ENCODE measurements at regions not wholly inside any gene's neighbourhood (a gene's known extent, or its start where the extent isn't known, plus 50 kb on each side); places are given as distances from the start of the nearest gene placed in this dataset.
A peak's percentile ranks its signal among the peaks of the same experiment; 100 is the strongest.
"Not testable (repeated sequence)": the region's sequence is repeated elsewhere in the genome, so short reads cannot be mapped to it uniquely, and the experiment has no call there.

DNA sequence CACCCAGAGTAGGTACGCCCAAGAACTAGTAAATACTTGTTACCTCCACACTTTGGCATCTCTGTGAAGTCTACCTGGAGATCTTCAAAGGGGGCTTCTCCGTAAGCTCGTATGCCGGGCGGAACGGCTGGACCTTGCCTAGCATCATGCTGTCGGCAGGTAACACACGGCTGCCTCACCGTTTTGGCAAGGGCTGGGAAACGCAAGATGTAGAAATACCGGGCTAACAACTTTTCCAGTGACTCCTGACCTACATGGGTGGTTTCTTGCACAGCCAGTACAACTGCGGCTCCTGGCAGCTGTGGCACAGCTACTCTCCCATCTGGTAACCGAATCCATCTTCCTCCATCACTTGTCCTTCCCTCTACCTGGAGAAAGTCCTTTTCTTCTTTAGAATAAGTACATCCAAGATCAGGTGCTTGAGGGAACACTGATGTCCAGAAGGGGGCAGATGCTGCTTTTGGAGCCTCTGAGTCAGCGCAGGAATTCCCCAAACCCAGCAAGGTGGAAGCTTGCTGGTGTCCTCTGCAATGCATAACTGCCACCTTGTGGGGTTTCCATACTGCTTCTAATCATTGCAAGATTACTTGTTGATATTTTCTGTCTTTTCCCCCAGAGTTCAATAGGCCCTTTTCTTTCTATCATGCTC, 59.7 kb upstream of the FRG2C start:
- not testable (repeated sequence) for H3K36me3 Mint-ChIP-seq (ENCODE audit: low read depth); H3K4me3 Mint-ChIP-seq; H3K9me3 Mint-ChIP-seq; H3K4me1 Mint-ChIP-seq; H3K27ac Mint-ChIP-seq
- TF ChIP-seq, protein P1, sequence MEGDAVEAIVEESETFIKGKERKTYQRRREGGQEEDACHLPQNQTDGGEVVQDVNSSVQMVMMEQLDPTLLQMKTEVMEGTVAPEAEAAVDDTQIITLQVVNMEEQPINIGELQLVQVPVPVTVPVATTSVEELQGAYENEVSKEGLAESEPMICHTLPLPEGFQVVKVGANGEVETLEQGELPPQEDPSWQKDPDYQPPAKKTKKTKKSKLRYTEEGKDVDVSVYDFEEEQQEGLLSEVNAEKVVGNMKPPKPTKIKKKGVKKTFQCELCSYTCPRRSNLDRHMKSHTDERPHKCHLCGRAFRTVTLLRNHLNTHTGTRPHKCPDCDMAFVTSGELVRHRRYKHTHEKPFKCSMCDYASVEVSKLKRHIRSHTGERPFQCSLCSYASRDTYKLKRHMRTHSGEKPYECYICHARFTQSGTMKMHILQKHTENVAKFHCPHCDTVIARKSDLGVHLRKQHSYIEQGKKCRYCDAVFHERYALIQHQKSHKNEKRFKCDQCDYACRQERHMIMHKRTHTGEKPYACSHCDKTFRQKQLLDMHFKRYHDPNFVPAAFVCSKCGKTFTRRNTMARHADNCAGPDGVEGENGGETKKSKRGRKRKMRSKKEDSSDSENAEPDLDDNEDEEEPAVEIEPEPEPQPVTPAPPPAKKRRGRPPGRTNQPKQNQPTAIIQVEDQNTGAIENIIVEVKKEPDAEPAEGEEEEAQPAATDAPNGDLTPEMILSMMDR (IDR thresholded peaks at IDR 0.05; ENCODE audit: unreplicated experiment in 3 of 3) = peak in 2 of 3 experiments; percentile 26 to 30
- H3K27me3 Mint-ChIP-seq (ENCODE audit: low read depth) = peaks cover 24% of the 10 kb centered on the region

DNA sequence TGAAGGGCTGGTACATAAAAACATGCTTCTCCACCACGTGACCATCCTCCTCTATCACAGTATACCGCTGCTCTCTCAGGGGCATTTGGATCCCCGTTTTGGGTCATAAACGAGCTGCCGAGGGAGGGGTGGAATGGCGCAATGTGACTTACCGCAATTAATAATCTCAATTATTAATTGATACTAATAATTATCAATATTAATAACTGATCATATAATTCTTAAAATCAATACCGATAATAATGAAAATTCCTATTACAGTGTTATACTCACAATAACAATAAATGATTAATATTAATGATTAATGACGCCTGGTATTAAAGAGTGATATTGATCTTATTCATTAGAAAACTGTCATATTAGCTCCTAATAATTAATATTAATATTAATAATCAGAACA, 56.1 kb upstream of the FRG2C start:
- H3K4me1 Mint-ChIP-seq, H3K9me3 Mint-ChIP-seq: not testable (repeated sequence)
- H3K27me3 Mint-ChIP-seq (ENCODE audit: low read depth) = peaks cover 34% of the 10 kb centered on the region

DNA sequence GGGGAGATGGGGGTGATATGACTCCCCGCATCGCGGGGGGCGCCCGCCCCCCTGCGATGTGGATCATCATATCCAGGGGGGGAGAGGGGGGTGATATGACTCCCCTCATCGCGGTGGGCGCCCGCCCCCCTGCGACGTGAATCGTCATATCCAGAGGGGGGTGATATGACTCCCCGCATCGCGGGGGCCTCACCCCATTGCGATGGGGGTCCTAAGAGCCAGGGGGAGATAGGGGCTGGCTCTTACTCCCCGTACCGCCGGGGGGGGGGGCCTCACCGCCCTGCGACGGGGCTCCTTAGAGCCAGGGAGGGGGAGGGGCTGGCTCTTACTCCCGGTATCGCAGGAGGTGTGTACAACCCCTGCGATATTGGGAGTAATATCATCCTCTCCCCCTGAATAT, 54.5 kb upstream of the FRG2C start:
- not testable (repeated sequence) for H3K4me1 Mint-ChIP-seq
- peaks cover 28% of the 10 kb centered on the region for H3K27me3 Mint-ChIP-seq (ENCODE audit: low read depth)

More for the DNA sequence above, 56.1 kb upstream of the FRG2C start:
- H3K27ac Mint-ChIP-seq; H3K36me3 Mint-ChIP-seq (ENCODE audit: low read depth); H3K4me3 Mint-ChIP-seq: not testable (repeated sequence)

DNA sequence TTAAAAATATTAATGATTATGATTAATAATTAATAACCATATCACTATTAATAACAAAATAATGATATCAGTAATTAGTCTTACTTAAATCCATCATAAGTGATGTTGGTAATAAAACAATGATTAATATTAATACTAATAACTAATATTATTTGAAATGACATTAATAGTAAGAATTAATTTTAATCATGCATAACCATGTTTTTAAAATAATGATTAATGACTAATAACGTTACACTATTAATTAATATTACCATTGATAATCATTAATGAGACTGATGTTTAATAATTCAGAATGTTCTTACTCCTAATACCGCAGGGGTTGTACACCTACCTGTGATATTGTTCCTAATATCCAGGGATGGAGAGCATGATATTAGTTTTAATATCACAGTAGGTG, 53.4 kb upstream of the FRG2C start:
- Mint-ChIP-seq H3K9me3 (no peaks in the 10 kb centered on the region), H3K4me1 (no peaks in the 10 kb centered on the region), H3K27ac (no peak overlapping the region), H3K27me3 (ENCODE audit: low read depth) (peaks cover 23% of the 10 kb centered on the region), H3K4me3 (no peak overlapping the region), H3K36me3 (ENCODE audit: low read depth) (no peaks in the 10 kb centered on the region)
- TF ChIP-seq, protein P1 (IDR thresholded peaks at IDR 0.05; ENCODE audit: unreplicated experiment in 3 of 3) = no peak

More for the DNA sequence above, 54.5 kb upstream of the FRG2C start:
- H3K36me3 Mint-ChIP-seq (ENCODE audit: low read depth); H3K27ac Mint-ChIP-seq; H3K9me3 Mint-ChIP-seq; H3K4me3 Mint-ChIP-seq: not testable (repeated sequence)

DNA sequence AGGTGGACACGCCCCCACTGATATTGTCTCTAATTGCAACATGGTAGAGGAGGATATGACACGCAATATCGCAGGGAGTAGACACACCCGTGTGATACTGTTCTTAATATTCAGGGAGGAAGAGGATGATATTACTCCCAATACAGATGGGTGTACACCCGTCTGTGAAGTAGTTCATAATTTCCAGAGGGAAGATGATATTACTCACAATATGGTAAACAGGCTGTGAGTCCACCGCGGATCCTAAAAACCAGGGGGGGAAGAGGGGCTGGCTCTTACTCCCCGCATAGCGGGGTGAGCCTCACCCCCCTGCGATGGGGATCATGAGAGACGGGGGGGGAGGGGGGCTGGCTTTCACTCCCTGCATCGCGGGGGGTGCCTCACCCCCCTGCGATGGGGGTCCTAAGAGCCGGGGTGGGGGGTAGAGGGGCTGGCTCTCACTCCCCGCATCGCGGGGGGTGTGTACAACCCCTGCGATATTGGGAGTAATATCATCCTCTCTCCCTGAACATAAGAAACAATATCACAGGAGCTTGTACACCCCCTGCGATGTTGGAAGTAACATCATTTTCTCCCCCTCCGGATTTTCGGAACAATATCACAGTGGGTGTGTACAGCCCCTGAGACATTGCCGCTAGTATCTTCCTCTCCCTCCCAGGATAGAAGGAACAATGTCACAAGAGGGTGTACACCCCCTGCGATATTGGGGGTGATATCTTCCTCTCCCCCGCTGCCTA, 52.2 kb upstream of the FRG2C start:
- not testable (repeated sequence) for H3K4me1 Mint-ChIP-seq; H3K4me3 Mint-ChIP-seq; H3K36me3 Mint-ChIP-seq (ENCODE audit: low read depth); H3K9me3 Mint-ChIP-seq; H3K27ac Mint-ChIP-seq
- peaks cover 25% of the 10 kb centered on the region for H3K27me3 Mint-ChIP-seq (ENCODE audit: low read depth)
